Panc1 (cell line): ENCODE measurements at regions not wholly inside any gene's neighbourhood (a gene's known extent, or its start where the extent isn't known, plus 50 kb on each side); places are given as distances from the start of the nearest gene placed in this dataset.

ENCODE experiments used
- ATAC-seq: fragments of 200-7000 bp; cut with Tn5 transposase; 2 replicates; pipeline ENCODE4 v1.9.1; 2020; ENCODE audit warnings: mild to moderate bottlenecking, moderate library complexity
- BruUV-seq: library from RNA; stranded (reverse); fragments of 400-500 nt; replicated peaks from 2 replicates; lab custom pipeline; 2021; lab: Mats Ljungman, UMichigan
- CTCF ChIA-PET: fragments of 300-600 bp; sonication (Branson Sonifier 250); formaldehyde crosslinking; loops from one replicate; lab custom pipeline; 2022; ENCODE audit warnings: antibody characterized with exemption; lab: Charles Lee
- POLR2A ChIA-PET: fragments of 300-600 bp; sonication (Branson Sonifier 250); formaldehyde crosslinking; loops from one replicate; lab custom pipeline; 2022; ENCODE audit warnings: antibody characterized with exemption; lab: Charles Lee
- DNase-seq: peaks from one replicate; pipeline ENCODE4 v3.0.0-alpha.2; 2010; ENCODE audit warnings: low read depth, low spot score
- H3K27ac ChIP-seq: 2 replicates; pipeline ENCODE4 v1.5.1; 2011; ENCODE audit warnings: mild to moderate bottlenecking, low read length, inconsistent platforms
- H3K27me3 ChIP-seq: fragments of 200-500 bp; sonication (Bioruptor generic); 2 replicates; pipeline ENCODE4 v1.6.0; 2014; ENCODE audit warnings: low read length, inconsistent platforms; ENCODE audit not compliant: control insufficient read depth, insufficient read depth
- H3K36me3 ChIP-seq: fragments of 200-500 bp; sonication (Bioruptor generic); 2 replicates; pipeline ENCODE4 v1.5.1; 2014; ENCODE audit warnings: inconsistent platforms, mild to moderate bottlenecking, low read length, moderate library complexity; ENCODE audit not compliant: control insufficient read depth, insufficient read depth
- H3K4me1 ChIP-seq: 2 replicates; pipeline ENCODE4 v1.5.1; 2011; ENCODE audit warnings: inconsistent platforms, mild to moderate bottlenecking, low read length, moderate library complexity; ENCODE audit not compliant: control insufficient read depth, insufficient read depth
- H3K4me3 ChIP-seq, 2 experiments: 2 replicates each; pipeline ENCODE4 v1.5.1; 2011 to 2012; ENCODE audit warnings: low read depth in 2 of 2, low read length in 2 of 2, mild to moderate bottlenecking in 2 of 2, inconsistent platforms in 1 of 2, moderate library complexity in 1 of 2
- H3K9me3 ChIP-seq: fragments of 200-500 bp; sonication (Bioruptor generic); 2 replicates; pipeline ENCODE4 v1.5.1; 2014; ENCODE audit warnings: low read depth, mild to moderate bottlenecking, inconsistent platforms, low read length, moderate library complexity; ENCODE audit not compliant: control insufficient read depth, insufficient read depth
- CTCF ChIP-seq: fragments of 450-650 bp; IDR thresholded peaks from 2 replicates; pipeline ENCODE4 v1.5.1; 2017; ENCODE audit warnings: mild to moderate bottlenecking
- POLR2AphosphoS5 ChIP-seq: IDR thresholded peaks from 2 replicates; pipeline ENCODE4 v1.6.1; 2012; ENCODE audit warnings: mild to moderate bottlenecking, low read depth, low read length, moderate library complexity
- REST ChIP-seq, 2 experiments: IDR thresholded peaks; 2 replicates each; pipeline ENCODE4 v1.6.1; 2011 to 2012; ENCODE audit warnings: low read depth in 2 of 2, control low read depth in 1 of 2, low read length in 1 of 2, mild to moderate bottlenecking in 1 of 2, moderate library complexity in 1 of 2; ENCODE audit not compliant: insufficient read depth in 1 of 2
- SIN3A ChIP-seq: IDR thresholded peaks from 2 replicates; pipeline ENCODE4 v1.6.1; 2012; ENCODE audit warnings: low read depth, mild to moderate bottlenecking, low read length, moderate library complexity, borderline replicate concordance; ENCODE audit not compliant: insufficient read depth
- TCF7L2 ChIP-seq: IDR thresholded peaks from 2 replicates; pipeline ENCODE4 v1.6.1; 2011; ENCODE audit warnings: mild to moderate bottlenecking, low read depth, low read length, inconsistent platforms
- in situ Hi-C: cut with HindIII; loops from 2 replicates; pipeline ENCODE4 v1.10.0; 2016; ENCODE audit warnings: low sequenced_read_pairs, low pct_unique_long_range_greater_than_20kb
- intact Hi-C: fragments of 100-400 bp; cut with micrococcal nuclease; formaldehyde crosslinking; loops from one replicate; pipeline ENCODE4 v1.10.0; 2022; ENCODE audit not compliant: unreplicated experiment

GRCh38 chr2:236917164-236917563 lies 168.5 kb upstream of the COPS8 start:
- no peak for DNase-seq
- Histone ChIP-seq H3K4me1 (no peaks in the 10 kb centered on the region), H3K36me3 (no peaks in the 10 kb centered on the region), H3K27me3 (peaks cover 23% of the 10 kb centered on the region), H3K9me3 (no peaks in the 10 kb centered on the region), H3K4me3 (no peak overlapping the region), H3K27ac (no peak overlapping the region)
- no TSS peak for BruUV-seq
- in situ Hi-C loops (no loop called here), intact Hi-C loops (no loop called here)
- TF ChIP-seq POLR2AphosphoS5 (no peak), CTCF (no peak), REST (IDR thresholded peaks at IDR 0.05; ENCODE audit: insufficient read depth in 1 of 2, low read depth in 2 of 2, low read length in 1 of 2) (no peak), SIN3A (no peak), TCF7L2 (no peak)
- ChIA-PET POLR2A (no interaction called here), CTCF (no interaction called here)
- ATAC-seq = no peak

GRCh38 chr2:236918545-236918944 lies 167.1 kb upstream of the COPS8 start:
- TF ChIP-seq POLR2AphosphoS5 (no peak), TCF7L2 (no peak), REST (IDR thresholded peaks at IDR 0.05; ENCODE audit: insufficient read depth in 1 of 2, low read depth in 2 of 2, low read length in 1 of 2) (no peak), CTCF (no peak), SIN3A (no peak)
- DNase-seq = no peak
- no peaks in the 10 kb centered on the region for H3K36me3 ChIP-seq
- POLR2A ChIA-PET = no interaction called here
- H3K9me3 ChIP-seq = no peaks in the 10 kb centered on the region
- no peak for ATAC-seq
- CTCF ChIA-PET = no interaction called here
- H3K4me3 ChIP-seq = no peak overlapping the region
- no peaks in the 10 kb centered on the region for H3K4me1 ChIP-seq
- intact Hi-C loops = no loop called here
- H3K27ac ChIP-seq = no peak overlapping the region
- peaks cover 27% of the 10 kb centered on the region for H3K27me3 ChIP-seq
- in situ Hi-C loops = no loop called here
- BruUV-seq = no TSS peak
